AG04450 (cell line): ENCODE measurements at regions not wholly inside any gene's neighbourhood (a gene's known extent, or its start where the extent isn't known, plus 50 kb on each side); places are given as distances from the start of the nearest gene placed in this dataset.
A peak's percentile ranks its signal among the peaks of the same experiment; 100 is the strongest.

Experiments used
- CTCF ChIA-PET: fragments of 300-600, 350-600 bp; formaldehyde crosslinking; extraction: SDS; loops from one replicate; lab custom pipeline; 2022; ENCODE audit warnings: antibody characterized with exemption, inconsistent platforms; lab: Charles Lee
- POLR2A ChIA-PET: fragments of 350-600 bp; formaldehyde crosslinking; extraction: SDS; loops from one replicate; lab custom pipeline; 2021; ENCODE audit warnings: antibody characterized with exemption, inconsistent platforms; lab: Yijun Ruan, JAX
- DNase-seq: peaks from one replicate; pipeline ENCODE4 v3.0.0-alpha.2; 2011; ENCODE audit warnings: low read depth, low spot score
- H3K27ac ChIP-seq: one replicate; pipeline ENCODE4 v1.5.1; 2012; ENCODE audit warnings: low read depth, low read length, control low read depth
- H3K27me3 ChIP-seq: one replicate; pipeline ENCODE4 v1.6.0; 2012; ENCODE audit warnings: low read length; ENCODE audit not compliant: control insufficient read depth, insufficient read depth
- H3K4me3 ChIP-seq: 2 replicates; pipeline ENCODE4 v1.5.1; 2011; ENCODE audit warnings: mild to moderate bottlenecking, low read depth, low read length, control low read depth
- H3K9me3 ChIP-seq: 2 replicates; pipeline ENCODE4 v1.5.1; 2012; ENCODE audit warnings: low read length; ENCODE audit not compliant: control insufficient read depth, insufficient read depth
- TF ChIP-seq, protein P1 (sequence below): IDR thresholded peaks from 2 replicates; pipeline ENCODE4 v1.5.1; 2011; ENCODE audit warnings: low read depth, low read length, control low read depth, inconsistent platforms

DNA sequence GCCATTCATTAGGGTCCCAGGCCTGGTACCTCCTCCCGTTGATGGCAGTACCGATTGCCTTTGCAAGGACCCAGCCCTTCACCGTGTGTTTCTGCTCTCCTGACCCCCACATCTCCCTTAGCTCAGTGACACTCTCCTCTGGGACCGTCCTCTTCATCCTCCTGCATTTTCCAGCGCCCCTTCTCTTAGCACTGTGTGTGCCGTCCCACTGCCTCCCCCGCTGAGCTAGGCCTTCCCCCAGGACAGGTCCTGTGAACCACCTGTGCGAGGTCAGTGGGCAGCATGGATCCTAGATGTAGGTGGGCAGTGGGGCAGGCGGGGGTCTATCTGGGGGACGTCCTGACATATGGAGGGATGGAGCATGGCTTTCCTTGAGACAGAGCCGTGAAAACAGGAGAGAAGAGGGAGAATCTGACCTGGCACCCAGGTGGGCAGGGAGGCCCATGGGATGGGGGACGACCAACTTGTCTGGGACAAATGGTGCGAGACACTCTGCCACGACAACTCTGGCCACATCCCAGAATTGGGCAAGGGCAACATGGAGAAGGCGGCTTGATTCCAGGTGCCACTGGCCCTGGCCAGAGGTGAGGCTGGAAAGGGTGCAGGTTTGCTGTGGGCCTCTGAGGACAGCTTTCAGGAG, 87.7 kb upstream of the ALDH1L1 start:
- POLR2A ChIA-PET: interaction anchor here (1.4 kb wide), 1 partner anchor 37 kb away, joined by 5 read pairs; no protein-coding TSS in a partner anchor
- H3K9me3 ChIP-seq: no peaks in the 10 kb centered on the region; the same call in 1 of the 2 replicates
- TF ChIP-seq, protein P1, sequence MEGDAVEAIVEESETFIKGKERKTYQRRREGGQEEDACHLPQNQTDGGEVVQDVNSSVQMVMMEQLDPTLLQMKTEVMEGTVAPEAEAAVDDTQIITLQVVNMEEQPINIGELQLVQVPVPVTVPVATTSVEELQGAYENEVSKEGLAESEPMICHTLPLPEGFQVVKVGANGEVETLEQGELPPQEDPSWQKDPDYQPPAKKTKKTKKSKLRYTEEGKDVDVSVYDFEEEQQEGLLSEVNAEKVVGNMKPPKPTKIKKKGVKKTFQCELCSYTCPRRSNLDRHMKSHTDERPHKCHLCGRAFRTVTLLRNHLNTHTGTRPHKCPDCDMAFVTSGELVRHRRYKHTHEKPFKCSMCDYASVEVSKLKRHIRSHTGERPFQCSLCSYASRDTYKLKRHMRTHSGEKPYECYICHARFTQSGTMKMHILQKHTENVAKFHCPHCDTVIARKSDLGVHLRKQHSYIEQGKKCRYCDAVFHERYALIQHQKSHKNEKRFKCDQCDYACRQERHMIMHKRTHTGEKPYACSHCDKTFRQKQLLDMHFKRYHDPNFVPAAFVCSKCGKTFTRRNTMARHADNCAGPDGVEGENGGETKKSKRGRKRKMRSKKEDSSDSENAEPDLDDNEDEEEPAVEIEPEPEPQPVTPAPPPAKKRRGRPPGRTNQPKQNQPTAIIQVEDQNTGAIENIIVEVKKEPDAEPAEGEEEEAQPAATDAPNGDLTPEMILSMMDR: no peak
- no peaks in the 10 kb centered on the region for H3K27me3 ChIP-seq
- CTCF ChIA-PET: interaction anchor here (0.9 to 1.8 kb wide), 4 partner anchors 16 to 124 kb away, joined by 3 to 6 read pairs (median 4); no protein-coding TSS in a partner anchor
- peak overlapping the region; percentile 48 for H3K4me3 ChIP-seq
- no peak for DNase-seq
- peak overlapping the region; percentile 94 for H3K27ac ChIP-seq

DNA sequence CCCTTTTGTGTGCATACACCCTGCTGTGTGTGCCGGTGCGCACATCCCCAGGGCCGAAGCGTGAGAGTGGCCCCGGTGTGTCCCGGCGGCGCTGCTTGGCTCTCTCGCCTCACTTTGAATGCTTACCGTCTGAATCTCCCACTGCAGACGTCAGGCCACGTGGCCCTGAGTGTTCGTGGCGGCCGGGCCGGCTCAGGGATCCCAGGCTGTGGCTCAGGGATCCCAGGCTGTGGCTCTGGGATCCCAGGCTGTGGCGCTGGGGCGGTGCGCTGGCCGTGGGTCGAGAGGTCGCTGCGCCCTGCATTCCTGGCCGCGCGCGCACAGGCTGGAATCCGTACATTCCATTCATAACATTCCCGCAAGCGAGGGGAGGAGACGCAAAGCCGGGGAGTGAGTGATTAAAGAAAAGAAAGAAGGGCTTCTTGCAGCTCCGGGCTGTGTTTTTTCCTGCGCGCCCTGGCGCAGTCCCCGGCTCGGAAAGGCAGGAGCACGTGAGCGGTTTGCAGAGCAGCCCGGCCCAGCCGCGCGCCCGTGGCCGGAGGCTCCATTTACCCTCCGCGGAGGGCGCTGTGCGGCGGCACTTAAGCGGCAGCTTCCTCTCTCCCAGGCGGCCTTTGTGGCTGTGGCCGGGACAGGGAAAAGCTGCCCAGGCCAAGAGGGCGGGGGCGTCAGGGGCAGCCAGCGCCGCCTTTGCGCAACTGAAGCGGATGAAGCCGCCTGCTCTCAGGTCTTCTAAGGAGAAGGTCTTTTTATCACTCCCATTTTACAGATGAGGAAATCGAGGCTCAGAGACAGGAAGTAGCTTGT, 87.0 kb upstream of the ALDH1L1 start:
- CTCF ChIA-PET: interaction anchor here (0.9 to 1.8 kb wide), 4 partner anchors 17 to 125 kb away, joined by 3 to 6 read pairs (median 4); no protein-coding TSS in a partner anchor
- Histone ChIP-seq H3K27me3 (no peaks in the 10 kb centered on the region), H3K4me3 (peak overlapping the region; percentile 48), H3K9me3 (peaks cover under 1% of the 10 kb centered on the region), H3K27ac (peak overlapping the region; percentile 94)
- POLR2A ChIA-PET: interaction anchor here (0.6 to 1.4 kb wide), 3 partner anchors 38 to 90 kb away, joined by 3 to 5 read pairs (median 3); partner anchors contain the start of gene KLF15
- TF ChIP-seq, protein P1: peak; percentile 26
- peak; percentile 84 for DNase-seq

DNA sequence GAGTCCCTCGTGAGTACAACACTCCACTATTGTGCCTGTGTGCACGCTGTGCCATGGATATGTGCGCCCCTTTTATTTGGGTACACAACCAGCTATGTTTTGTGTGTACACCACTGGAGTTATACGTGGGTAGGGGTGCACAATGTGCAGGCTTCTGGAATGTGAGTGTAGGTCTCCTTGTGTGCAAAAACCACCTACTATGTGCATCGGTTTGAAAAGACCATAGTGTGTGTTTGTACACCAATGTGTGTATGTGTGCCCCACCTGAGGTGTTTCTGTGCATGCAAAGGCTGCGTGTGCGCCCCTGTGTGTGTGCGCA, 86.4 kb upstream of the ALDH1L1 start:
- ChIA-PET CTCF (interaction anchor here (1.3 to 1.8 kb wide), 3 partner anchors 18 to 122 kb away, joined by 3 to 6 read pairs (median 4); no protein-coding TSS in a partner anchor), POLR2A (interaction anchor here (0.6 to 1.4 kb wide), 3 partner anchors 38 to 91 kb away, joined by 3 to 5 read pairs (median 3); partner anchors contain the start of gene KLF15)
- DNase-seq: no peak
- Histone ChIP-seq H3K27me3 (no peaks in the 10 kb centered on the region), H3K27ac (peak overlapping the region; percentile 94), H3K4me3 (peak overlapping the region; percentile 48), H3K9me3 (peaks cover 4% of the 10 kb centered on the region)
- TF ChIP-seq, protein P1: no peak

DNA sequence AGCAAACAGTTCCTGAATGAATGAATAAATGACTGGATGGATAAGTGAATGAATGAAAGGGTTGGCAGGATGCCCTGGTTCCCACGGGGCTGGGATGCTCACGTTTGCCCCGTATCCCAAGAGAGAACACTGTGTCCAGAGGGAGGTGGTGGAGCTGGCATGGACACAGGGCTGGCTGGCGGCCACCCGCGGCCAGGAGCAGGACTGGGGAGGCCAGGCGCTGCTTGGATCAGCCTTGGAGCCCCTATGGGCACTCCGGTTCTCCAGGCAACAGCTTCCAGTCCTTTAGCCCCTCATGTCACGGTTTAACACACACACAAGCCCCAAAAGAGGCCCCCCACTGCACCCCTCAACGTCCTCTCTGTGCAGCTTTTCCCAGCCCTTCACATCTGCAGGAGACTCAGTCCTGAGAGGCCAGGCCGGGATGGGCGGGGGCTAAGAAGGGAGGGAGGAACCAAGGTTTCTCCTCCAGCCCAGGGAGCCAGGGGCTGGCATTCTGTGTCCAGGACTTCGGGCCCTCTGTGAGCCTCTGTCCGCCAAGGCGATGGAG, 86.0 kb upstream of the ALDH1L1 start:
- Histone ChIP-seq H3K27ac (no peak overlapping the region), H3K9me3 (peaks cover 4% of the 10 kb centered on the region), H3K27me3 (no peaks in the 10 kb centered on the region), H3K4me3 (no peak overlapping the region)
- DNase-seq: no peak
- ChIA-PET POLR2A (no interaction called here), CTCF (interaction anchor here (1.3 to 1.8 kb wide), 2 partner anchors 68 to 123 kb away, joined by 3 to 6 read pairs; no protein-coding TSS in a partner anchor)
- TF ChIP-seq, protein P1: no peak
